ENCODE measurements at regions not wholly inside any gene's neighbourhood (a gene's known extent, or its start where the extent isn't known, plus 50 kb on each side); places are given as distances from the start of the nearest gene placed in this dataset.

DNA sequence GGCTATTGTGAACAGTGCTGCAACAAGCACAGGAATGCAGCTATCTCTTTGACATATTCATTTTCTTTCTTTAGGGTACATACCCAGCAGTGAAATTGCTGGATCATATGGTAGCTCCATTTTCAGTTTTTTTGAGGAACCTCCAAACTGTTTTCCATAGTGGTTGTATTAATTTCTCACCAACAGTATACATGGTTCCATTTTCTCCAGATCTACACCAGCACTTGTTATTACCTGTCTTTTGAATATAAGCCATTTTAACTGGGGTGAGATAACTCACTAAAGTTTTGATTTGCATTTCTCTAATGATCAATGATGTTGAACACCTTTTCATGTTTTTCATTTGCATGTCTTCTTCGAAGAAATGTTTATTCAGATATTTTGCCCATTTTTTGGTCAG lies 241.1 kb upstream of the AGTR2 start:
- TF ChIP-seq NRF1 (conservative IDR thresholded peaks at IDR 0.05; ENCODE audit: low read depth, low read length) (no peak), SUZ12 (IDR thresholded peaks at IDR 0.05; ENCODE audit: unreplicated experiment) (no peak), FOXM1 (IDR thresholded peaks at IDR 0.05; ENCODE audit: low read depth, low read length) (no peak)
- TF ChIP-seq, protein P1, sequence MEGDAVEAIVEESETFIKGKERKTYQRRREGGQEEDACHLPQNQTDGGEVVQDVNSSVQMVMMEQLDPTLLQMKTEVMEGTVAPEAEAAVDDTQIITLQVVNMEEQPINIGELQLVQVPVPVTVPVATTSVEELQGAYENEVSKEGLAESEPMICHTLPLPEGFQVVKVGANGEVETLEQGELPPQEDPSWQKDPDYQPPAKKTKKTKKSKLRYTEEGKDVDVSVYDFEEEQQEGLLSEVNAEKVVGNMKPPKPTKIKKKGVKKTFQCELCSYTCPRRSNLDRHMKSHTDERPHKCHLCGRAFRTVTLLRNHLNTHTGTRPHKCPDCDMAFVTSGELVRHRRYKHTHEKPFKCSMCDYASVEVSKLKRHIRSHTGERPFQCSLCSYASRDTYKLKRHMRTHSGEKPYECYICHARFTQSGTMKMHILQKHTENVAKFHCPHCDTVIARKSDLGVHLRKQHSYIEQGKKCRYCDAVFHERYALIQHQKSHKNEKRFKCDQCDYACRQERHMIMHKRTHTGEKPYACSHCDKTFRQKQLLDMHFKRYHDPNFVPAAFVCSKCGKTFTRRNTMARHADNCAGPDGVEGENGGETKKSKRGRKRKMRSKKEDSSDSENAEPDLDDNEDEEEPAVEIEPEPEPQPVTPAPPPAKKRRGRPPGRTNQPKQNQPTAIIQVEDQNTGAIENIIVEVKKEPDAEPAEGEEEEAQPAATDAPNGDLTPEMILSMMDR (IDR thresholded peaks at IDR 0.05 in 2 of 3, conservative IDR thresholded peaks at IDR 0.05 in 1 of 3; ENCODE audit: control insufficient read depth in 2 of 3, extremely low read depth in 1 of 3, insufficient read depth in 1 of 3, low read depth in 3 of 3, low read length in 3 of 3): no peak
- TF ChIP-seq, protein P2, sequence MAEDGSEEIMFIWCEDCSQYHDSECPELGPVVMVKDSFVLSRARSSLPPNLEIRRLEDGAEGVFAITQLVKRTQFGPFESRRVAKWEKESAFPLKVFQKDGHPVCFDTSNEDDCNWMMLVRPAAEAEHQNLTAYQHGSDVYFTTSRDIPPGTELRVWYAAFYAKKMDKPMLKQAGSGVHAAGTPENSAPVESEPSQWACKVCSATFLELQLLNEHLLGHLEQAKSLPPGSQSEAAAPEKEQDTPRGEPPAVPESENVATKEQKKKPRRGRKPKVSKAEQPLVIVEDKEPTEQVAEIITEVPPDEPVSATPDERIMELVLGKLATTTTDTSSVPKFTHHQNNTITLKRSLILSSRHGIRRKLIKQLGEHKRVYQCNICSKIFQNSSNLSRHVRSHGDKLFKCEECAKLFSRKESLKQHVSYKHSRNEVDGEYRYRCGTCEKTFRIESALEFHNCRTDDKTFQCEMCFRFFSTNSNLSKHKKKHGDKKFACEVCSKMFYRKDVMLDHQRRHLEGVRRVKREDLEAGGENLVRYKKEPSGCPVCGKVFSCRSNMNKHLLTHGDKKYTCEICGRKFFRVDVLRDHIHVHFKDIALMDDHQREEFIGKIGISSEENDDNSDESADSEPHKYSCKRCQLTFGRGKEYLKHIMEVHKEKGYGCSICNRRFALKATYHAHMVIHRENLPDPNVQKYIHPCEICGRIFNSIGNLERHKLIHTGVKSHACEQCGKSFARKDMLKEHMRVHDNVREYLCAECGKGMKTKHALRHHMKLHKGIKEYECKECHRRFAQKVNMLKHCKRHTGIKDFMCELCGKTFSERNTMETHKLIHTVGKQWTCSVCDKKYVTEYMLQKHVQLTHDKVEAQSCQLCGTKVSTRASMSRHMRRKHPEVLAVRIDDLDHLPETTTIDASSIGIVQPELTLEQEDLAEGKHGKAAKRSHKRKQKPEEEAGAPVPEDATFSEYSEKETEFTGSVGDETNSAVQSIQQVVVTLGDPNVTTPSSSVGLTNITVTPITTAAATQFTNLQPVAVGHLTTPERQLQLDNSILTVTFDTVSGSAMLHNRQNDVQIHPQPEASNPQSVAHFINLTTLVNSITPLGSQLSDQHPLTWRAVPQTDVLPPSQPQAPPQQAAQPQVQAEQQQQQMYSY (CRISPR knock-in tag; IDR thresholded peaks at IDR 0.05): no peak

All from GM12878 (cell line).